GM23338 (cell line): ENCODE measurements at regions not wholly inside any gene's neighbourhood (a gene's known extent, or its start where the extent isn't known, plus 50 kb on each side); places are given as distances from the start of the nearest gene placed in this dataset.
A peak's percentile ranks its signal among the peaks of the same experiment; 100 is the strongest.

Source experiments
- ATAC-seq: fragments of 200-7000 bp; cut with Tn5 transposase; 3 replicates; pipeline ENCODE4 v1.9.1; 2020
- DNase-seq: peaks from one replicate; pipeline ENCODE4 v3.0.0-alpha.2; 2015; ENCODE audit warnings: low spot score
- H2AFZ ChIP-seq: fragments of 200-600 bp; sonication (generic); 2 replicates; pipeline ENCODE4 v1.8.0; 2016; ENCODE audit warnings: antibody characterized with exemption, mild to moderate bottlenecking, moderate library complexity
- H3F3A ChIP-seq: fragments of 200-600 bp; sonication (generic); replicated peaks from 2 replicates; pipeline ENCODE4 v1.8.0; 2017; ENCODE audit warnings: antibody characterized with exemption, mixed run types, low read depth
- H3K27ac ChIP-seq: fragments of 200-600 bp; sonication (generic); 2 replicates; pipeline ENCODE4 v1.6.1; 2016; ENCODE audit warnings: low read depth
- H3K27me3 ChIP-seq: fragments of 200-600 bp; sonication (generic); 2 replicates; pipeline ENCODE4 v1.8.0; 2016; ENCODE audit warnings: mild to moderate bottlenecking, mixed run types, moderate library complexity; ENCODE audit not compliant: insufficient read depth
- H3K36me3 ChIP-seq: fragments of 200-600 bp; sonication (generic); 2 replicates; pipeline ENCODE4 v1.8.0; 2016; ENCODE audit warnings: mild to moderate bottlenecking; ENCODE audit not compliant: insufficient read depth
- H3K4me1 ChIP-seq: fragments of 200-600 bp; sonication (generic); 2 replicates; pipeline ENCODE4 v1.8.0; 2016; ENCODE audit warnings: mild to moderate bottlenecking, moderate library complexity; ENCODE audit not compliant: insufficient read depth
- H3K4me2 ChIP-seq: fragments of 200-600 bp; sonication (generic); 2 replicates; pipeline ENCODE4 v1.7.1; 2017; ENCODE audit warnings: mixed run types
- H3K4me3 ChIP-seq: fragments of 200-600 bp; sonication (generic); 2 replicates; pipeline ENCODE4 v1.6.1; 2016; ENCODE audit warnings: mixed run types
- H3K79me2 ChIP-seq: fragments of 200-600 bp; sonication (generic); replicated peaks from 2 replicates; pipeline ENCODE4 v1.8.0; 2017; ENCODE audit warnings: mild to moderate bottlenecking; ENCODE audit not compliant: insufficient read depth
- H3K9me2 ChIP-seq: fragments of 200-600 bp; sonication (generic); 2 replicates; pipeline ENCODE4 v1.8.0; 2017; ENCODE audit not compliant: insufficient read depth
- H4K20me1 ChIP-seq: fragments of 200-600 bp; sonication (generic); replicated peaks from 2 replicates; pipeline ENCODE4 v1.8.0; 2017; ENCODE audit warnings: mild to moderate bottlenecking; ENCODE audit not compliant: insufficient read depth
- H3K27ac Mint-ChIP-seq: 2 replicates; pipeline ENCODE4 v1.8.0; 2020; ENCODE audit warnings: inconsistent platforms, mild to moderate bottlenecking, moderate library complexity, mixed read lengths
- H3K27me3 Mint-ChIP-seq: 3 replicates; pipeline ENCODE4 v1.8.0; 2022; ENCODE audit warnings: low read depth, mild to moderate bottlenecking, moderate library complexity, mixed read lengths, inconsistent platforms; ENCODE audit not compliant: insufficient read depth, poor library complexity
- H3K36me3 Mint-ChIP-seq: 3 replicates; pipeline ENCODE4 v1.8.0; 2021; ENCODE audit warnings: low read depth, mild to moderate bottlenecking, inconsistent platforms, moderate library complexity, mixed read lengths
- H3K4me1 Mint-ChIP-seq: 3 replicates; pipeline ENCODE4 v1.8.0; 2020; ENCODE audit warnings: mild to moderate bottlenecking, inconsistent platforms, mixed read lengths
- H3K4me3 Mint-ChIP-seq: 3 replicates; pipeline ENCODE4 v1.8.0; 2021; ENCODE audit warnings: moderate library complexity, mild to moderate bottlenecking, inconsistent platforms, mixed read lengths
- H3K9me3 Mint-ChIP-seq: 3 replicates; pipeline ENCODE4 v1.8.0; 2020; ENCODE audit warnings: moderate library complexity, mild to moderate bottlenecking, inconsistent platforms, mixed read lengths
- CTCF ChIP-seq, 2 experiments: fragments of 200-600 bp in 1 of 2; sonication (generic) in 1 of 2; conservative IDR thresholded peaks; 2 replicates each; pipeline versions ENCODE4 v1.5.1 to v1.6.1; 2016 to 2017; ENCODE audit warnings: antibody characterized with exemption in 2 of 2, low read depth in 2 of 2, mild to moderate bottlenecking in 2 of 2, moderate library complexity in 1 of 2
- EZH2 ChIP-seq: fragments of 200-600 bp; sonication (generic); IDR thresholded peaks from one replicate; pipeline ENCODE4 v1.8.0; 2017; ENCODE audit warnings: antibody characterized with exemption, mild to moderate bottlenecking, low read depth; ENCODE audit not compliant: unreplicated experiment
- JUNB ChIP-seq: IDR thresholded peaks from one replicate; pipeline ENCODE4 v1.6.1; 2016; ENCODE audit warnings: antibody characterized with exemption; ENCODE audit not compliant: unreplicated experiment
- POLR2AphosphoS5 ChIP-seq: IDR thresholded peaks from 2 replicates; pipeline ENCODE4 v1.6.1; 2016; ENCODE audit warnings: antibody characterized with exemption, low read depth
- REST ChIP-seq: IDR thresholded peaks from one replicate; pipeline ENCODE4 v1.6.1; 2018; ENCODE audit warnings: antibody characterized with exemption; ENCODE audit not compliant: unreplicated experiment
- ZNF114 ChIP-seq: fragments of 250-450 bp; sonication (Bioruptor Pico); IDR thresholded peaks from 2 replicates; pipeline ENCODE4 v1.5.0; 2020; ENCODE audit warnings: mild to moderate bottlenecking, moderate library complexity
- ZNF331 ChIP-seq: fragments of 250-450 bp; sonication (Bioruptor Pico); IDR thresholded peaks from 2 replicates; pipeline ENCODE4 v1.5.0; 2020; ENCODE audit warnings: low read depth, mild to moderate bottlenecking, moderate library complexity

- H3K27me3 Mint-ChIP-seq = peaks cover 2% of the 10 kb centered on the region
- H4K20me1 ChIP-seq = no peaks in the 10 kb centered on the region
- H3K9me3 Mint-ChIP-seq = no peaks in the 10 kb centered on the region; the same call in 2 of the 3 replicates
- H3K27ac Mint-ChIP-seq = peak overlapping the region; percentile 88
- no peak overlapping the region for H3K4me2 ChIP-seq
- H3K79me2 ChIP-seq = no peaks in the 10 kb centered on the region
- no peaks in the 10 kb centered on the region for H3K27me3 ChIP-seq
- H3K36me3 Mint-ChIP-seq = 0 out of 3 replicates have a peak, but pooled peaks cover 2% of the 10 kb centered on the region
- peaks cover 34% of the 10 kb centered on the region for H3K4me1 Mint-ChIP-seq
- H3K27ac ChIP-seq = peak overlapping the region; percentile 53
- peak; percentile 23 for DNase-seq
- H3K36me3 ChIP-seq = no peaks in the 10 kb centered on the region
- no peaks in the 10 kb centered on the region for H3K9me2 ChIP-seq
- H3K4me1 ChIP-seq = peaks cover 31% of the 10 kb centered on the region
- H2AFZ ChIP-seq = no peak overlapping the region
- no peak for ATAC-seq
- no peak for TF ChIP-seq CTCF (conservative IDR thresholded peaks at IDR 0.05; ENCODE audit: low read depth in 2 of 2)
- no peak for TF ChIP-seq ZNF114
- TF ChIP-seq JUNB = no peak
- TF ChIP-seq ZNF331 = no peak
- TF ChIP-seq POLR2AphosphoS5 = no peak
- no peak for TF ChIP-seq EZH2
- H3K4me3 Mint-ChIP-seq = no peak overlapping the region
- peaks cover 8% of the 10 kb centered on the region; the same call in 1 of the 2 replicates for H3F3A ChIP-seq
- no peak overlapping the region for H3K4me3 ChIP-seq
These were observed 73.6 kb downstream of the ZNF281 start for GRCh38 chr1:200336101-200336845.

DNA sequence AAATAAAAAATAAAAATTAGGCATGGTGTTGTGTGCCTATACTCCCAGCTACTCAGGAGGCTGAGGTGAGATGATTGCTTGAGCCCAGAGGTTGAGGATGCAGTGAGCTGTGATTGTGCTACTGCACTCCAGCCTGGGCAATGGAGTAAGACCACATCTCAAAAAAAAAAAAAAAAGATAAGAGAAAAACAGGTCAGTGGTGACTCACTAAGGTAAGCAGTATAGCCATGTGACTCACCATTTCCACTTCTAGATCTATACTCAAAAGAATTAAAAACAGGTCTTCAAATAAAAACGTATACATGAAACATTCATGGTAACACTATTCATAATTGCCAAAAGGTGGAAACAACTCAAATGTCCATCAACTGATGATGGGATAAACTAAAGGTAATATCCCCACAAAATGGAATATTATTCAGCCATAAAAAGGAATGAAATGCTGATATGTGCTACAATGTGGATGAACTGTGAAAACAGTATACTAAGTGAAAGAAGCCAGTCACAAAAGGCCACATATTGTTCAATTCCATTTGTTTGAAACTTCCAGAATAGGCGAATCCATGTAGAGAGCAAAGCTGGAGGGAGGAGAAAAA, 75.1 kb downstream of the ZNF281 start:
- 0 out of 3 replicates have a peak, but pooled peaks cover 2% of the 10 kb centered on the region for H3K36me3 Mint-ChIP-seq
- no peak overlapping the region for H3K4me3 ChIP-seq
- H3F3A ChIP-seq = peaks cover 10% of the 10 kb centered on the region; the same call in 1 of the 2 replicates
- H2AFZ ChIP-seq = no peak overlapping the region
- no peaks in the 10 kb centered on the region for H3K36me3 ChIP-seq
- H3K27ac ChIP-seq = no peak overlapping the region
- H3K9me2 ChIP-seq = no peaks in the 10 kb centered on the region
- no peaks in the 10 kb centered on the region for H3K79me2 ChIP-seq
- ATAC-seq (no peak), DNase-seq (no peak)
- H3K4me3 Mint-ChIP-seq = no peak overlapping the region
- peaks cover 44% of the 10 kb centered on the region for H3K4me1 Mint-ChIP-seq
- no peaks in the 10 kb centered on the region for H3K27me3 ChIP-seq
- H4K20me1 ChIP-seq = no peaks in the 10 kb centered on the region
- no peak for TF ChIP-seq REST
- TF ChIP-seq EZH2 = no peak
- peaks cover 2% of the 10 kb centered on the region for H3K27me3 Mint-ChIP-seq
- no peak overlapping the region for H3K4me2 ChIP-seq
- no peak overlapping the region for H3K27ac Mint-ChIP-seq
- no peaks in the 10 kb centered on the region for H3K9me3 Mint-ChIP-seq
- H3K4me1 ChIP-seq = peaks cover 41% of the 10 kb centered on the region
